Stimulated activated CD4-positive, alpha-beta T cell treated with anti-CD3 and anti-CD28 coated beads, Interleukin-12 subunit alpha, Interleukin-12 subunit beta, amount 100 ng/mL, for 24 hours (primary cell): ENCODE measurements at regions not wholly inside any gene's neighbourhood (a gene's known extent, or its start where the extent isn't known, plus 50 kb on each side); places are given as distances from the start of the nearest gene placed in this dataset.

ENCODE experiments used
- DNase-seq, 2 experiments: peaks; one replicate each; pipeline ENCODE4 v3.0.0-alpha.2; 2020; ENCODE audit warnings: low read depth in 2 of 2

- DNase-seq, result no peak
Measured at GRCh38 chr9:119649205-119649604, 280.0 kb upstream of the BRINP1 start.

- DNase-seq, result no peak
Measured at GRCh38 chr9:119639287-119639955, 270.2 kb upstream of the BRINP1 start.

- DNase-seq, result no peak
Measured at GRCh38 chr9:119634006-119634405, 264.8 kb upstream of the BRINP1 start.

- no peak for DNase-seq
Measured at GRCh38 chr9:119611565-119611964, 242.3 kb upstream of the BRINP1 start.

- no peak for DNase-seq
Measured at GRCh38 chr9:119609277-119609971, 240.2 kb upstream of the BRINP1 start.

- no peak for DNase-seq
Measured at GRCh38 chr9:119601632-119602031, 232.4 kb upstream of the BRINP1 start.

- no peak for DNase-seq
Measured at GRCh38 chr9:119597499-119597898, 228.3 kb upstream of the BRINP1 start.

GRCh38 chr9:119596703-119597102 lies 227.5 kb upstream of the BRINP1 start:
- no peak for DNase-seq

- no peak for DNase-seq
Measured at GRCh38 chr9:119588874-119589744, 219.9 kb upstream of the BRINP1 start.

- no peak for DNase-seq
Measured at GRCh38 chr9:119577881-119578280, 208.6 kb upstream of the BRINP1 start.

- DNase-seq, result no peak
Measured at GRCh38 chr9:119559986-119560385, 190.8 kb upstream of the BRINP1 start.

GRCh38 chr9:119559056-119559455 lies 189.8 kb upstream of the BRINP1 start:
- no peak for DNase-seq

- DNase-seq, result peak; percentile 29 to 53
Measured at GRCh38 chr9:119556129-119556875, 187.1 kb upstream of the BRINP1 start.

GRCh38 chr9:119544492-119544891 lies 175.3 kb upstream of the BRINP1 start:
- DNase-seq, result no peak

- no peak for DNase-seq
Measured at GRCh38 chr9:119537138-119537537, 167.9 kb upstream of the BRINP1 start.

GRCh38 chr9:119533504-119533903 lies 164.3 kb upstream of the BRINP1 start:
- DNase-seq, result no peak

GRCh38 chr9:119526698-119527097 lies 157.5 kb upstream of the BRINP1 start:
- DNase-seq, result no peak

- no peak for DNase-seq
Measured at GRCh38 chr9:119523508-119523907, 154.3 kb upstream of the BRINP1 start.

GRCh38 chr9:119522381-119522780 lies 153.1 kb upstream of the BRINP1 start:
- no peak for DNase-seq

- DNase-seq, result no peak
Measured at GRCh38 chr9:119509291-119509905, 140.2 kb upstream of the BRINP1 start.

- DNase-seq, result no peak
Measured at GRCh38 chr9:119501374-119501773, 132.1 kb upstream of the BRINP1 start.
